SK-N-SH (cell line): ENCODE measurements at regions not wholly inside any gene's neighbourhood (a gene's known extent, or its start where the extent isn't known, plus 50 kb on each side); places are given as distances from the start of the nearest gene placed in this dataset.

Source experiments
- CHD2 ChIP-seq: fragments of 150-350 bp; IDR thresholded peaks from 2 replicates; pipeline ENCODE4 v1.6.1; 2018; ENCODE audit warnings: low read length; ENCODE audit not compliant: partially characterized antibody
- FOXM1 ChIP-seq: IDR thresholded peaks from 2 replicates; pipeline ENCODE4 v1.4.0; 2012; ENCODE audit warnings: low read depth, mild to moderate bottlenecking
- GABPA ChIP-seq: IDR thresholded peaks from 2 replicates; pipeline ENCODE4 v1.4.0; 2012; ENCODE audit warnings: low read depth, mild to moderate bottlenecking
- POLR2AphosphoS5 ChIP-seq: IDR thresholded peaks from 2 replicates; pipeline ENCODE4 v1.6.1; 2012; ENCODE audit warnings: low read depth, low read length
- RFX5 ChIP-seq: IDR thresholded peaks from 2 replicates; pipeline ENCODE4 v1.6.1; 2012; ENCODE audit warnings: mild to moderate bottlenecking, improper control_type of control experiment, low read length
- TF ChIP-seq, protein P1 (sequence below): fragments of 200-600 bp; sonication (generic); IDR thresholded peaks from 2 replicates; pipeline ENCODE4 v1.6.1; 2017; ENCODE audit warnings: antibody characterized with exemption, mild to moderate bottlenecking, moderate library complexity
- TF ChIP-seq, protein P2 (sequence below): IDR thresholded peaks from 2 replicates; pipeline ENCODE4 v1.4.0; 2012; ENCODE audit warnings: low read depth
- TF ChIP-seq, protein P3 (sequence below): fragments of 150-350 bp; IDR thresholded peaks from 2 replicates; pipeline ENCODE4 v1.6.1; 2017; ENCODE audit warnings: antibody characterized with exemption, low read length, low read depth, borderline replicate concordance

DNA sequence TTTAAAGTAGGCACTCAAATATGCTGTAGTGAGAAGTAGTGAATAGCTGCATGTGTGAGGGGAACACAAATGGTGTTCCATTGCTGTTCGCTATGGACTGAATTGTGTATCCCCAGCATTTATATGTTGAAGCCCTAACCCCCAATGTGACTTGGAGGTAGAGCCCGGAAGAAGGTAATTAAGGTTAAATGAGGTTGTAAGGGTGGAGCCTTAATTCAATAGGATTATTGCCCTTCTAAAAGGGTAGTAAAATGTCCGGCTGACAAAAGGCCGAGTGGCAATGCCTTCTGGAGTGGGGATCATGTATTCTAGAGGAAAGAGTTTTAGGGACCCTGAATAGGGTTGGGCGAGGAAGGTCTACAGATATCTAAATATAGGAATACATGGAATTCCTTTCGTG lies 168.9 kb upstream of the NUDT10 start:
- TF ChIP-seq, protein P1, sequence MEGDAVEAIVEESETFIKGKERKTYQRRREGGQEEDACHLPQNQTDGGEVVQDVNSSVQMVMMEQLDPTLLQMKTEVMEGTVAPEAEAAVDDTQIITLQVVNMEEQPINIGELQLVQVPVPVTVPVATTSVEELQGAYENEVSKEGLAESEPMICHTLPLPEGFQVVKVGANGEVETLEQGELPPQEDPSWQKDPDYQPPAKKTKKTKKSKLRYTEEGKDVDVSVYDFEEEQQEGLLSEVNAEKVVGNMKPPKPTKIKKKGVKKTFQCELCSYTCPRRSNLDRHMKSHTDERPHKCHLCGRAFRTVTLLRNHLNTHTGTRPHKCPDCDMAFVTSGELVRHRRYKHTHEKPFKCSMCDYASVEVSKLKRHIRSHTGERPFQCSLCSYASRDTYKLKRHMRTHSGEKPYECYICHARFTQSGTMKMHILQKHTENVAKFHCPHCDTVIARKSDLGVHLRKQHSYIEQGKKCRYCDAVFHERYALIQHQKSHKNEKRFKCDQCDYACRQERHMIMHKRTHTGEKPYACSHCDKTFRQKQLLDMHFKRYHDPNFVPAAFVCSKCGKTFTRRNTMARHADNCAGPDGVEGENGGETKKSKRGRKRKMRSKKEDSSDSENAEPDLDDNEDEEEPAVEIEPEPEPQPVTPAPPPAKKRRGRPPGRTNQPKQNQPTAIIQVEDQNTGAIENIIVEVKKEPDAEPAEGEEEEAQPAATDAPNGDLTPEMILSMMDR = no peak
- no peak for TF ChIP-seq RFX5
- TF ChIP-seq FOXM1 = no peak
- TF ChIP-seq GABPA = no peak
- TF ChIP-seq POLR2AphosphoS5 = no peak
- TF ChIP-seq CHD2 = no peak
- TF ChIP-seq, protein P2, sequence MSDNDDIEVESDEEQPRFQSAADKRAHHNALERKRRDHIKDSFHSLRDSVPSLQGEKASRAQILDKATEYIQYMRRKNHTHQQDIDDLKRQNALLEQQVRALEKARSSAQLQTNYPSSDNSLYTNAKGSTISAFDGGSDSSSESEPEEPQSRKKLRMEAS = no peak
- TF ChIP-seq, protein P3, sequence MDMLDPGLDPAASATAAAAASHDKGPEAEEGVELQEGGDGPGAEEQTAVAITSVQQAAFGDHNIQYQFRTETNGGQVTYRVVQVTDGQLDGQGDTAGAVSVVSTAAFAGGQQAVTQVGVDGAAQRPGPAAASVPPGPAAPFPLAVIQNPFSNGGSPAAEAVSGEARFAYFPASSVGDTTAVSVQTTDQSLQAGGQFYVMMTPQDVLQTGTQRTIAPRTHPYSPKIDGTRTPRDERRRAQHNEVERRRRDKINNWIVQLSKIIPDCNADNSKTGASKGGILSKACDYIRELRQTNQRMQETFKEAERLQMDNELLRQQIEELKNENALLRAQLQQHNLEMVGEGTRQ = no peak
